ENCODE measurements at regions not wholly inside any gene's neighbourhood (a gene's known extent, or its start where the extent isn't known, plus 50 kb on each side); places are given as distances from the start of the nearest gene placed in this dataset.
A peak's percentile ranks its signal among the peaks of the same experiment; 100 is the strongest.

DNA sequence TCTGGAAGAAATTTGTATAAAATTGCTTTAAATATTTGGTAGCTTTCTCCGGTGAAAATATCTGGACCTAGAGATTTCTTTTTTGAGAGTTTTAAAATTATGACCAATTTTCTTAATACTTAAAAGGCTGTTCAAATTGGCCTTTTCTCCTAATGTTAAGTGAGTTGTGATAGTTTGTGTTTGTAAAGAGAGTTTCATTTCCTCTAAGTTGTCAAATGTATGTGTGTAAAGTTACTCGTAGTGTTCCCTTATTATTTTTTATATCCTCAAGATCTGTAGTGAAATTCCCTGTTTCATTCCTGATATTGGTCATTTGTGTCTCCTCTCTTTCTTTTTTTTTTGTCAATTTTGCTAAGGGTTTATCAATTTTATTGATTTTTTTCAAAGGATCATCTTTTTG lies 92.6 kb upstream of the CTNNB1 start:
- DNase-seq (ENCODE audit: low read depth): no peak

DNA sequence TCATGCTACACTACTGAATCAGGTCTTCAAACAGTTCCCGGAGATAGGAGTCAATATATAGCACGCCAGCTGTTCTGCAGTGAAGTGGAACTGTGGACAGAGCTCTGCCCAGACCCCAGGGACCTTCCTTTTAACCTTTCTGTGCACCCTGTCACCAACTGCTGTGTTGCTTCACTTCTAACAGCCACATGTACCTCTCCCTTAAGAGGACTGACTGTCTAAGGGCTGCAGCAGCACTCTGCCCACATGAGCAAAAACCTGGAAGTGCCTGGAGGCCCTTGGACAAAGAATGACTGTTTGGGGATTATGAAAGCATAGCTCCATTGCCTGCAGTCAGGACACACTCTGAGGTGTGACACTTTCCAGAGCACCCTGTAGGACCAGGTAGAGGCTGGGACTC lies 88.3 kb upstream of the CTNNB1 start:
- no peak for DNase-seq (ENCODE audit: low read depth)

DNA sequence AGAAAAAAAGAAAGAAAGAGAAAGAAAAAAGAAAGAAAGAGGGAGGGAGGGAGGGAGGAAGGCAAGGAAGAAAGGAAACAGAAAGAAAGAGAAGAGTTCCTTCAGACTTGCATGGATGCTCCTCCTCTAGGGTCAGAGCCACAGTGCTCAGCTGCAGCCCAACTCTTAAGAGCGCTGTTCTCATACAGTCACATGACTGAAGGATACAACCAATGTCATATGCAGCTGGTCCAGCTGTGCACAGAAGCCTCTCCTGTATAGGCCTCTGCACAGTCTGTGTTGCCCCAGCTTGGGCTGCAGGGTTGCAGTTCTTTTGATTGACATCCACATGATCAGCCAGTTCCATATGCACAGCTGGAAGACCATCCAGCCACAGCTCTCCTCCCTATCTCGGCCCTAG lies 86.8 kb upstream of the CTNNB1 start:
- DNase-seq (ENCODE audit: low read depth): no peak

DNA sequence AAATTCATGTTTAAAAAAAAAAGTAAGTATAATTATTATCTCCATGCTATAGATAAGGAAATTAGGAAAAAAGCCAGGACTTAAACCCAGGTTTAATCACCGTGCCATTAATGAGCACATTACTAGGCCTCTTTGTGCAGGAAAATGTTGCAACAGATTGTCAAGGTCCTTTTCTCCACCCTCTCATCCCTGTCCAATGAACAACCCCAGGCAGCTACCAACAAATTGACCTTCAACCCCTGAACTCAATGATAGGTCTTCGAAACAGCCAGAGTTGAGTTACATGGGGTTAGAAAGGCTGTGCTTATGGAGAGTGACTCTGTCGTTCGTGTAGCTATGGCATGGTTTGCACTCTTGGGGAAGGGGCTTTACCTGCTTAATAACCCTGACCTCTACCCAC lies 84.2 kb upstream of the CTNNB1 start:
- DNase-seq (ENCODE audit: low read depth): no peak

DNA sequence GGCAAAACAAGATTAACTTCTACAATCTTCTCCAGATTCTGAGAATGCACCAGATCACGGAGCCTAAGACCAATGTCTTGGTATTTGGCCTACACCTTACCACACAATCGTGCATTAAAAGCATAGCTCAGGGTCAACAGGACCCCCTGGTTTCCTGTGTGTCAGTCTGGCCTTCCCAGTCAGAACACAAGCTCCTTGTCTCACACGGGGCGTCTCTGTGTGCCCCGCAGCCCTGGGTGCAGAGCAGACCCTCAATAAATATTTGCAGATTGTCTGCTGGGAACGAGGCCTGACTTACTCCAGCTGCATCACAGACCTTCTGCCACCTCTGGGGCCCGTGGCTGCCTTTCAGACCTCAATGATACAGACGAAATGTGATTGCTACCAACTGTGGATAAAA lies 82.5 kb upstream of the CTNNB1 start:
- no peak for DNase-seq (ENCODE audit: low read depth)

DNA sequence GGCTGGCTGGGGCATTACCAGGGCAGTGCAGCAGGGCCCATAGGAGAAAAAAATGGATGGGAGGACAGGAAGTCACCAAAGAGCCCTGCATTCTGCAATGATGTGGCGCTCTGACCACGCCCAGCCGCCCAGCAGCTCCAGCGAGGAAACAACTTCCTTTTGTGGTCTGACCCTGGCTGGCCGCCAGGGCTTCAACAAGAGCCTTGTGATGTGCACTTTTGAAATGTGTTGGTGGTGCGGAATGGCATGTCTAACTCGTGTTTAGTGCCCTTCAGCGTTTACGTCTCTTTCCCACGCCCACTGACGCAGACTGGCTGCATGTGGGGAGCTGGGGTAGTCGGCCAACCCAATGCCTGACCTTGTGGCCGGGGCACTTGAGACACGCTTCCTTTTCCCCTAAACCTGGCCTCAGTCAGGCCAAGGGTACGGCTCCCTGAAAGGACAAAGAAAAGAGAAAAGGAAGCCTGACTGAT lies 81.9 kb upstream of the CTNNB1 start:
- peak; percentile 65 for DNase-seq (ENCODE audit: low read depth)

DNA sequence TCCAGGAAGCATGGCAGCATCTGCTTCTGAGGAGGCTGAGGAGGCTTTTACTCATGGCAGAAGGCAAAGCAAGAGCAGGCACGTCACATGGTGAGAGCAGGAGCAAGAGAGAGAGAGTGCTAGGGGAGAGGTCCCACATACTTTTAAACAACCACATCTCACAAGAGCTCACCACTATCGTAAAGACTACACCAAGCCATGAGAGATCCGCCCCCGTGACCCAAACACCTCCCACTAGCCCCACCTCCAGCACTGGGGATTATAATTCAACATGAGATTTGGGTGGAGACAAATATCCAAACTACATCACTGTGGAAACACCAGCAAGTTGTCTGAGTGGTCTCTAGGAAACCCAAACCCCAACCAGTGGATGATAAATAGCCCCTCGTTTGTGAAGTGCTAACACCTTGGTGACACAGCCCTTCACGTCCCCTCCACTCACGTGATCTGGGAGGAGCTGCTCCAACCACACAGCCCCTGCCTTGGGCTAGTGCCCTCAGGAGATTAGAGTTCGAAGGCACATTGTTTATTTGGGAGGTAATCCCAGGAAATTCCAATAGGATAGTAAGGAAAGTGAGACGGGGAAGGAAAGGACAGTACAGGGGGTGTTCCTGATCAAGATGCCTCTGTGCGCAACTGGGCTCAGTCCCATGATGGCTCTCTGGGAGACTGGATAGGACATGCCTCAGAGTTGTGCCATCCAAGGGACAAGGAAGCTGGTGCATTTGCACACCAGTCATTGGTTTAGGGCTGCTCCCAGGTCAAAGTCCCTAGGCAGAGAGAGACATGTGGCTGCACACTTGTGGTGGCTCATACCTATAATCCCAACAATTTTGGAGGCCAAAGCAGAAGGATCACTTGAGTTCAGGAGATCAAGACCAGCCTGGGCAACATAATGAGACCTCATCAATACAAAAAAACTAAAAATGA lies 80.6 kb upstream of the CTNNB1 start:
- DNase-seq (ENCODE audit: low read depth): no peak

DNA sequence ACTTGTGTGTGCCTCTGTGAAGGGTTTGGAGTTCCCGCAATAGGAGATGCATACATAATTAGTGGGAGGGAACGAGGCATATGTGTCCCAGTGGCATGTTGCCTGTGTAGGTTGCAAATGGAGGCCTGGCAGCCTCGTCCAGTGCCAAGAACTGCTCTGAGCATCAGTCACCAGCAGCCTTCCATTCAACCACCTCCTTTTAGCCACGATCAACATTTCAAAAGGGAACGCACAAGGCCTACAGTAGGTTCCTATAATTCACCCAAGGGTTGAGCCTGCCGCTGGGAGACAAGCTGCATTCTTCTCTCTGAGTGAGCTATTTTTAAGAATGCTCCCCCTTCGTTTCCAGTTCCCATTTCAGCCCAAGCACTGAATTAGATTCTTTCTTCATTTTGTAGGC lies 78.8 kb upstream of the CTNNB1 start:
- no peak for DNase-seq (ENCODE audit: low read depth)

DNA sequence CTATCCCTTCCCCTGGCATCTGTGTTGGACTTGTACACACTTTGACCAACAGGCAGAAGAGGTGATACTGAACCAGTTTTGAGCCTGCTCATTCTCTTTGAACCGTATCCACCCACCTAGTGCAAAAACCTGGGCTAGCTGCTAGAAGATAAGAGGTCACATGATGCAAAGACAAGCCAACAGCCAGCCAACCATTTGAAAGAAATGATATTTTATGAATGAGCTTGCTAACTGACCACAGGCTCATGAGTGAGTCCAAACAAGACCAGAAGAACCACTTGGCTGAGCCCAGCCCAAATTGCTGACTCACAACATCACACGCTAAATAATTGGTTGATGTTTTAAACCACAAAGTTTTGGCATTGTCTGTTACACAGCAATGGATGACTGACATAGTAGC lies 74.0 kb upstream of the CTNNB1 start:
- DNase-seq (ENCODE audit: low read depth): no peak

DNA sequence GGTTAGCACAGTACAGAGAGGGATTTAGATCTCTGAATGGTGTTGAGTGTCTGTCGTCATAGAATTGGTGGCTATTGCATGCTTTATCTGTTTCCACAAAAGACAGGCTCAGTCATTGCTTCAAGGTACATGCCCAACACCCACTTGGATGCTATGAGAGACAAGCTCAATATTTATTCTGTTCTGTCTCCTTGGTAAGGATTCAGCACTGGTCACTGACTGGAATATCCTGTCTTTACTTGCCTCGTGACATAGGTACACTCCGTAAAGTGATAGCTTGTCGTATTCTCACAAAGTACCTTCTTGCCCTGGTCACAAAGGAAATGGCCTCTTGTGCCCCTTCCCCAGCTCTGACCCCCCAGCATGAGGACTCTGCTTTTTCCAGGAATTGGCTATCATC lies 72.8 kb upstream of the CTNNB1 start:
- DNase-seq (ENCODE audit: low read depth): no peak

DNA sequence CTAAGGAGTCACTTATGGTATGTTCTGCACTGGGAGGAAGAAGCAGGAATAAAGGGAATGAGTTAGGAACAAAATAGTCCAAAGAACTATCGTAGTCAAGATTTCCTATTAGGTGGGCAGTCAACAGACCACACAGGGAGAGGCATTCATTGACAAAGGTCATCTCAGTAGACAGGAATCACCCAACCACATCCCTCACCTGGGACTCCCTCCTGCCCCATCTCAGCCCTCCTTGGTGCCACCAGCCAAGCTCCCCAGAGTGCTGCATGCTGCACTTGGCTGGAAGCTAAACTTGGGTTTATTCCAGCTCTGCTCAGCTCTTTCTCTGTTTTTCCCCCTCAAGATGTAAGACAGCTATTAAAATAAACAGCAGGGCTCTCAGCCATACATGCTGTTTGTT lies 72.3 kb upstream of the CTNNB1 start:
- DNase-seq (ENCODE audit: low read depth): no peak

DNA sequence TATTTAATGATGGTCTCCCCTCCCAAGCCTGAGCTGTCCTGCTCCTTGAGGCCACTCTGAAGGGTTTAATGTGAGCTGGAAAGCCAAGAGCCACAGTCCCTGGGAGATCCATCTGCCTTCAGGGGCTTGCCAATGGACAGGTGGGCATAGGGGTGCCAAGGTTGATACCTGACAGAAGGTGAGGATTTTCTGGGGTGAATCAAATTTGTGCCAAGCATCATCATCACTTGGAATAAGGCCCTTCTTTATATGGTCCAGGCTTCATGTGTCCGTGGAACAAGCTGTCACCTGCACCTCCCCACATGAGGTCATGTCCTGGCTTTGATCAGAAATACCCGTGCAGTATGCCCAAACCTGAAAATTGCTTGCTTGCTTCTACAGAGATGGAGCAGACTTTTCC lies 71.9 kb upstream of the CTNNB1 start:
- no peak for DNase-seq (ENCODE audit: low read depth)

DNA sequence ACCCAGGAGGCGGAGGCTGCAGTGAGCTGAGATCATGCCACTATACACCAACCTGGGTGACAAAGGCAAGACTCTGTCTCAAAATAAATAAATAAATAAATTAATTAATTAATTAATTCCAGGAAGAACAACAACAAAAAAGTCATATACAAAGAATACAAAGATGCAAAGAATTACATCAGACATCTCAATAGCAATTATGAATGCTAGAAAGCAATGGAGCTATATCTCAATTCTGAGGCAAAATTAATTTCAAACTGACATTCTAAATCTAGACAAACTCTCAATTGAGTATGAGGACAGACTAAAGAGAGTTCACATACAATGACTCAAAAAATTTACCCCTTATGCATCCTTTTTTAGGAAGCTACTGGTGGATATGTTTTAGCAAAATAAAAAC lies 69.6 kb upstream of the CTNNB1 start:
- no peak for DNase-seq (ENCODE audit: low read depth)

DNA sequence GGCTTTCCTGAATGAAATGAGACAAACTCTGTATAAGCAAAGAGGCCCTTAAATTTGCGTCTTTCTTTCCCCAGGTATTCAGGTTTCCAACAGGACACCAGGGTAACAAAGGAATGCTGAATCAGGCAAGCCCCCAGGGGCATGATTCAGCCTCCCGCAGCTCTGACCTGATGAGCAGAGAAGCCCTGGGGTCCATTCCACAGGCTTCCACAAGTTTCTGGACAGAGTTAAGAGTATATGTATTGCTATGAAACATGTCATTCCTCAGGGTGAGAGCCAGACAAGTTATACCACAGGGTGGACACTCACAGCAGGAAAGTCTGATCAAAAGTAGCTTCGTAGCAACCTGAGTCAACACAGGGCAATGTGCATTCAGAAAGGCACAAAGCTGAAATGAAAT lies 68.1 kb upstream of the CTNNB1 start:
- DNase-seq (ENCODE audit: low read depth): no peak

DNA sequence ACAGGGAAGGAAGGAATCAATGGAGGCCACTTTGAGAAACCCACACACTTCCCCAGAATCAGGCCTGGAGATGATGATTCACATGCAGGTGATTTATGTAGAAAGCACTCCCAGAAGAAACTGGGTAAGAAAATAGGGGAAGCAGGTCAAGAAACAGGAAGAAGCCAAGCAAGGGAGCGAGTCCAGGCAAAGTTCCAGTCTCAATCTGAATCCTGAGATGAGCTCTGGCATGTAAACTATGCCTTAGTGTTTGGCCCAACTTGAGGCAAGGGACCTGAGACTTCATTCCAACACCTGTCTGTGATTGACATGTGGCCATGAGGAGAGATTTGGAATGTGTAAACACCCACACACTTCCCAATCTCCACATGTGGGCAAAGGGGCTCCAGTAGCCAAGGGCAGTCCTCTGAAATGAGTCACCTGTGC lies 61.6 kb upstream of the CTNNB1 start:
- DNase-seq (ENCODE audit: low read depth): no peak

DNA sequence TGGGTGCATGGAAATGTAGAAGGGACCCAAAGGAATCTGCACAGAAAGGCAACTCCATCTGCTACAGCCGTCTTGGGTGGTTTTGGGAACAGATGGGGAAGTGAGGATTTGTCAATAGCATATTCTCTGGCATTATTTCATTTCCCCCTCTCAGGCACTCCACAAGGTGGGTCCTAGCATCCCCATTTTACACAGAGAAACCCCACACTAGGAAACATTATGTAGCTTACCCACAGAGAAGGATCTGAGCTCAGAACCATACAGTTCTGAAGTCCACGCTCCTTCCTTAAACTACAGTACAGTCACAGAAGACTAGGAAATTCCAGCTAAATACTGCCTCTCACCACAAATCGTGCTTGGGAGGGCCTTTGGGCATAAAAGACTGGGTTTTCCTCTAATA lies 61.2 kb upstream of the CTNNB1 start:
- DNase-seq (ENCODE audit: low read depth): no peak

DNA sequence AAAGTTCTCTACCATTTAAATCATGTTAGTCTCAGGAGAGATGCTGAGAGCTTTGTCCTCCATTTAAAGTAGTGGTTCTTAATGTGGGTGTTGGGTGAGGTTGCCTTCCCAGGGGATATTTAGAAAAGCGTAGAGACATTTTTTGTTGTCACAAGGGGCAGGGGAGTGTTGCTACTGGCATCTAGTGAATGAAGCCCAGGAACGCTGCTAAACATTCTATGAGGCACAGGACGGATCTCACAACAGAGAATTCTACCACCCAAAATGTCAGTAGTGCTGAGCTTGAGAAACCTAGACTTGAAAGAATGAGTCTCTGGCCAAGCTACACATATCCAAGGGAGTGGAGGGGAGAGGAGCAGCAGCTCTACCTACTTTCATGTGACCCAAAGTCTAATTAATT lies 60.7 kb upstream of the CTNNB1 start:
- no peak for DNase-seq (ENCODE audit: low read depth)

DNA sequence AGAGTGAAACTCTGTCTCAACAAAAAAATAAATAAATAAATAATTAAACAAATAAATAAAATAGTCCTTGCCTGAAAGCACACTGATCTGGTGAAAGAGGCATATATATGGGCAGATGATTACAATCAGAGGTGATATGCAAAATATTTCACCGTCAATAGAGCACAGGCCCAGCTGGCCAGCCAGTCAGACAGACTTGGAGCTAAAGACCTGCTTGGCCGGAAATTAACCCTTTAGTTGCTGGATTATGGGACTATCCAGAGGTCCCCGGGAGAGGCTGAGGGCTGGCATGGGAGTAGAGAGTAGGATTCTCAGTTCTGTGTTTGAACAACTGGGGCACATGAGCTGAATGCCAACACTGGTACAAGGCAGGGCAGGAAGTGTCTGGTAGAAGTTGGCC lies 59.1 kb upstream of the CTNNB1 start:
- DNase-seq (ENCODE audit: low read depth): no peak

DNA sequence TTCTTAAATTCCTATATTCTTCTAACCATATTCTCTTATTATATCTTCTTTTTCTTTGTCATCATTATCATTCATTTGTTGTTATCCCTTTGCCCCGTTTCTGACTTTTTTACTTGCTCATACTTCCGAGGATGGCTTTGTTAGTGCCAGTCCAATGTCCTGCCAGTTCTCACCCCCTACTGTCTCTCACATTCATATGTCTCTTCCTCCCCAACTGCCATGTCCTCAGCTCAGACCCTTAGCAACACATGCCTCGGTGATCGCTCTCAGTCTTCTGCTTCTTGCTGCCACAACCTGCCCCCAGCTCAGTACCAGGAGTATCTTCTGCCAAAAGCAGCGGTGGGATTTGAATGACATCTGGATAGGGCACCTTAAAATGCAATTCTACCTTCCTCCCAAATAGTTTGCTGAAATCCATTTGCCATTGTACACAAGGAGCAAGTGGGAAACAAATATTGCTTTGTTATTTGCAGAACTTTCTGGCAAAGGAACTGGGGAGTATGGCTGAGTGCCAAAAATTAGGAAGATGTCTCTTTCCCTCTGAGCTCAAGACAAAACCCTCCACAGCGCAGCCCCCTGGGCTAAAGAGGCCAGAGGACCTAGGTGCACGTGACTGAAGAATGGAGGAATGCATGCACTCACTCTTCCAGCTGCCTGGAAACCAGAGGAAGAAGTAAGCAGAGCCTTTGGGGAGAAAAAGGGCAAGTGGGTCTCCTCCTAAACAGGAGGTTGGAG lies 57.7 kb upstream of the CTNNB1 start:
- no peak for DNase-seq (ENCODE audit: low read depth)

DNA sequence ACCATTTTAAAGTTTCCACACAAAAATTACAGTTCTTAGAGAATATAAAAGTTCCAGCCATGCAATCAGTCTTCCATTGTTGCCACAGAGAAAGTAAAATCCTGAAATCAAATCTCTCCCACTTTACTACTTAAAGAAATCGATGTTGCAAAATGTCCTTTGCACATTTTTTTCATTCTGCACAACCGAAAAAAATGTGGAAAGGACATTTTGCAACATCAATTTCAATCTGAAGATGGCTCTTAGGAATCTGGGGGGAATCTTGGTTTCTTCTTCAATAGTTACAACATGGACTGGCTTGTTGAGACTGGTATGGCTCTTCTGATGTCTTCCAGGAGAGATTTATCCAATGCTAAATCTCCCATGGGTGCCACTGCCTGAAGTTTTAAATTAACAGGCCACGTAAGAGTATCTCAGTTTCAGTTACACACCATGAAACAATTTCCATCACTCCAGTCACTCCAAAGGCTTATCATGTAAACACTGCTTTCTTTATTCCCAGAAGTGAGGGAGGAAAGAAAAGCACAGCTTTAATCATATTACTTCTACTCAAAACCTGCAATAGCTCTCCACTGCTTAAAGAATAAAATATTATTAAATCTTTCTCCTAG lies 55.8 kb upstream of the CTNNB1 start:
- no peak for DNase-seq (ENCODE audit: low read depth)

DNA sequence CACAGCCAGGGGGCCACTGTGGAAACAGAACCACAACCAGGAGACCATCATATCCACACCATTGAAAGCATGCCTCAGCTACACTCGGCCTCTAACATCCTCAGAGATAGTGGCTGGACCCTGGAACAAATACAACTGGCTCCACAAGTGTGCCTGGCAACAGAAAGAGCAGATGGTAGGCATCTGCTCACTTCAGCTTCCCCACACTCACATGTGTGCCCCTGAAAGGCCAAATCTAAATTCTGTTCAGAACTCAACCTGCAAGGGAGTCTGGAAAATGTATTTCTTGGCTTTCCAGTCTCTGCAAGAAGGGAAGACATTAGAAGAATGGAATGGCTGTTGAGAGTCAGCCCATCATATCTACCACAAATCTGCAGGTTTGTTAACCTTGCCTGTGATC lies 54.7 kb upstream of the CTNNB1 start:
- DNase-seq (ENCODE audit: low read depth): no peak

DNA sequence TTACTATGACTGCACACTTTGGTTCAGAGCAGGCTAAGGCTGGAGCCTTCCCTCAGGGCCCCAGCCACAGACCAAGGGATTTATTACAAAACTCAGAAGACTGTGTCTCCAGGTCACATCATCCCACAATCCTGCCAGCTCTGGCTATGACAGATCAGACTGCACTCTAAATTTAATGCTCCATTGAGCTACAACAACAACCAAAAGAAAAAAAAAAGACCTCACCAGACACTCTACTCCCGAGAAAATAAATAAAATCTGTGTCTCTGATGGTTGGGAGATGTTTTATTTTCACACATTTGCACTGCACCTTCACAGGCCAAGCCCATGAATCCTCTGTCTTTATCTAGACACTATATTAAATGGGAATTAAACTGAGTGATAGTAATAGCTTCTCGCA lies 50.8 kb upstream of the CTNNB1 start:
- no peak for DNase-seq (ENCODE audit: low read depth)

DNA sequence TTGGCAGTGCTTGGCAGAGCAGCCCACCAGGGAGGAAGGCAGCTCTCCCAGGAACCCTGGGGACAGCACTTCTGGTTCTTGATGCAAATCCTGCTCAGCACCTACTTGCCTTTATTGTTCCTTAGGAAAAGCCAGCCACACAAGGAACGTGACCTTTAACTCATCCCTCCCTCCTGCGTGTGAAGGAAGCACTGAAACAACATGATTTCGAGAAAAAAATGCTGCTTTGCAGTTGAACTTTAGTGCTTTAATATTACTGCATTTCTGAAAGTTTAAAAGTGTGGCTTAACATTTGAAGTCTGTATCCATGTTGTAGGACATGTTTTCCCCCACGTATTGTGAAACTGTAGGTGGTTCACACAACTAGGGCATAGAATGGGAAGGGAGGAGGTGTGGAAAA lies 50.4 kb upstream of the CTNNB1 start:
- no peak for DNase-seq (ENCODE audit: low read depth)

Data from stimulated activated CD8-positive, alpha-beta memory T cell treated with anti-CD3 and anti-CD28 coated beads, Interleukin-12 subunit alpha, Interleukin-12 subunit beta, amount 100 ng/mL, for 4 hours (primary cell).